AG08395 (cell line): ENCODE measurements at regions not wholly inside any gene's neighbourhood (a gene's known extent, or its start where the extent isn't known, plus 50 kb on each side); places are given as distances from the start of the nearest gene placed in this dataset.

Experiments
- DNase-seq: peaks from one replicate; pipeline ENCODE4 v3.0.0; 2012; ENCODE audit warnings: mixed read lengths, low spot score

DNA sequence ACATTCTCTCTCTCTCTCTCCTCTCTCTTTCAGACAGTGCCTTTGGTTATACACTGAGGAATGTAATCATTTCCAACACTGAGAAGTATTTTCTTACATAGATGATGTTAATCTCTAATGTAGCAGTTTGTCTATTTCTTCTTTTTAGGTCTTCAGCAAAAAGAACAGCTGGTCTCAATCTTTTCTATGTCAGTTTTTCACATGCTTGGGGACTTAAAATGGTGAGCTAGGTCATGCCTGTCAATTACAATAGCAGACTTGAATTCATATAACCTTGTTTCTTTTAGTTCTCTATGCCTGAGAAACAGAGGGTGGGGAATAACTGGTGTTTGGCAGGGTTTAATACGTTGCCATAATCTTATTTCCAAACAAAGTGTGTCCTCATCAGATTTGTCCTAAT is 786.2 kb downstream of the SQOR start:
- no peak for DNase-seq

GRCh38 chr15:46441294-46442062 is 806.6 kb downstream of the SQOR start:
- peak; percentile 71 for DNase-seq

DNA sequence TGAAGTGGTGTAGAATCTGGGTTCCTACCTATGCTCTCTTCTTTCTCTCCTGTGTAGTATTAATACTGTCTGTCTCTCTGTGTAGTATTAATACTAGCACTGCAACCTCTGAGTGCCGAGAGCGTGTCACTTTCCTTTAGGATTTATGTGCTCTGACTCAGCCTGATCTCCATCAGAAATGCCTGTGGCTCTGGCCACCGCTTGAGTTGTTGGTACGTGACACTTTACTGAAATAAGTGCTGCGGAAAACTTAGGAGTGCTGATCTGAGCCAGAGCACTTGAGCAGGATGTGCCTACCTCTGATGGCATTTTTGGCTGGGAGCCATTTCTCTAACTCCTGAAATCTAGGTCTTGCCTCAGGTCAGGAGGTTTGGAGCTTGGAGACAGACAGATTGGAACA is 807.4 kb downstream of the SQOR start:
- DNase-seq = peak; percentile 49

GRCh38 chr15:46442901-46443590 is 808.2 kb downstream of the SQOR start:
- peak; percentile 61 for DNase-seq

GRCh38 chr15:46450112-46450809 is 815.4 kb downstream of the SQOR start:
- no peak for DNase-seq

DNA sequence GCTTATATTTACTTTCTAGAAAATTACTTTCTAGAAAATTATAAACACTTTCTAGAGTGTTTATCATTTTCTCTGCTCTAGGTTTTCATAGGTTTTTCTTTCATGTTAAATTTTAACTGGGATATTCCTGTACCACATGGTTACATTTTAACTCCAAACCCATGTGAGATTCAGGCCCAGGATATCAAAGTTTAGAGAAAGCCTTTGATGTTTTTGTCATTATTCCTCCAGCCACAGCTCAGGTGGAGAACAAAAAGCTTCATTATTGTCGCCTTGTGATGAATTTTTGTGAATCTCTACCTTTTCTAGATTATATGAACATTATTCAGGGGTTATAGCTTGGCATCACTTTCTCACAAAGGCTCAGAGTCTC is 816.0 kb downstream of the SQOR start:
- DNase-seq = no peak

GRCh38 chr15:46452297-46452820 is 817.5 kb downstream of the SQOR start:
- no peak for DNase-seq

GRCh38 chr15:46456456-46456855 is 821.6 kb downstream of the SQOR start:
- no peak for DNase-seq

GRCh38 chr15:46460431-46461094 is 825.7 kb downstream of the SQOR start:
- DNase-seq = no peak

DNA sequence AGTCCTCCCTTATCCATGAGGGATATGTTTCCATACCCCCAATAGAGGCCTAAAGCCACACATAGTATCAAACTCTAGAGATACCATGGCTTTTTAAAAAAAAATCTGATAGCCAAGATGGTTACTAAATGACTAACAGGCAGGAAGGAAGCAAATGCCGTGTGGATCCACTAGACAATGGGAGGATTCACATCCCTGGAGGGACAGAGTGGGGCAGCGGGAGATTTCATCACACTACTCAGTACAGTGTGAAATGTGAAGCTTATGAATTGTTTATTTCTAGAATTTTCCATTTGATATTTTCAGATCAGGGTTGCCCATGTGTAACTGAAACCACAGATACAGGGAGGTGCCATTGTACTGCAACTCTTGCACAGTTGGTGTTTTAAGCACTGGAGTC is 826.6 kb downstream of the SQOR start:
- peak; percentile 38 for DNase-seq

DNA sequence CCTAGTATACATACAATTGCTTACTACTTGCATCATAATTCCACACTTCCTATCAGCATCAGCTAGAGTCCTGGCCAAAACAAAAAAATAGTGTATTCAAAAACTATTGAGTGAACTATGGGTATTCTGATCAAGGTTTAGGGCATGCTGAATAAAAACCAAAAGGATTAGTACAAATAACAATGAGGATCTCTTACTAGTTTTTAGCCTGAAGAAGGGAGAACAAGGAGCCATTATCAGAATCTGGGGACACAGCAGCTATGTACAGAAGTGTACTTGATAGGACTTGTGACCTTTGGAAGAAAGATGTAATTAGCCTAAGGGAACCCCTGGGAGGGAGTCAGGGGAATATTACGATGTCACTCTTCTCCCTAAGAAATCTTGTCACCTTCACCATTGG is 832.2 kb downstream of the SQOR start:
- no peak for DNase-seq

DNA sequence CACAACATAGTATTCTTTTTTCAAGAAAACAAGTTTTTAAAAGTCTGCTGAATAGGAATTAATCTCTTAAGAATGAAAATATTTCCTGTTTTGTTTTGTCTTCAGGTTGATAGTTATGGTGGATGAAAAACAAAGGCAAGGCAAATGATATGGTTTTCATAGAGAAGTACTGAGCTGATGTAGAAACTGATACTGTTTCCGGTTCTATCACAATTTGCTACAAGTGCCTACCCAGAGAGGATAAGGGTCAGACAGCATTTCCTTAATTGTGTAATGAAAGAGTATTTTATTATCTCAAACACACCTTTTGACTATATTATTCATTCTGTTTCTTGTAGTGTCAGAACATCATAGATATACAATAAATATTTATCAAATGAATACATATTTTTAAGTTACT is 836.3 kb downstream of the SQOR start:
- DNase-seq = no peak

DNA sequence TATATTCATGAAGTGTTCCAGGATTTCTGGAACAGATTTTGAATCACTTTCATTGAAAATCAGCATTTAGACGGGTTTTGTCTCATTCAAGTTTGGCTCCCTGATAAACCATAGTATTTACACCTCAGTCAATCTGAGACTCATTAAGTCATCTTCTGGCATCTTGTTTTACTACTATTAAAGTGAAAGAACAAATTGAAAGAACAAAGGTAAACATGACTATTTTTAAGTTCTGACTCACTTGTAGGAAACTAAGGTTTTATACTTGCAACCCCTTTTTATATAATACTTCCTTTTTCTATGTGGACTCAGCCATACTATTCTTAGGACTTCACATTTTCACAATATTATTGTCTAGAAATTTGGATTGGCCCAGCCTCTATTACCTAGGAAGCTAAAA is 854.4 kb downstream of the SQOR start:
- DNase-seq = no peak

DNA sequence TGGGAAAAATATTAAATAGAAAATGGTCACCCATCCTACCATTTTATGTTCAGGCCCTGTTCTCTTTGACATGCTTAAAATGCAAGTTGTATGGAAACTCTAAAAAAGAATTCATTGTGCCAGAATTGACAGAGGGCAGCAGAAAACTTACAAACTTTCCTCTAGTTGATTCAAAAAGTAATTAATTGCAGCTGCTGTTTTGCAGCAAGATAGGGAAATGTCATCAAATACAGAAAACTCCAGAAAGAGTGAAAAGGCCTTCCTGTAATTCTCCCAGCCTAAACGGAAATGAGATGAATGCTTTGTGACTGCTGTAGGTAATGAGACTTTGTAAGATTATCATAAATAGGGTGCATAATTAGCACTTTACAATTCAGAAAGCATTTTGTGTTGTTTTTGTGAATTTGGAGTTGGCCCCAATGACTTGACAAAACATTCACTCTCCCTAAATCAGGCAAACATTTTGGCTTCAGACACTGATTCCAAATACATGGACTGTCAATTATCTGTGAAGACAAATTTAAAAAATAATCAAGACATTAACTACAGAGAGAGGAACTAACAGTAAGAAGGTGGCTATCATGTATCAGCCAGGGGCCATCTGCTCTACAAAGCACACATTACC is 861.8 kb downstream of the SQOR start:
- no peak for DNase-seq

GRCh38 chr15:46502667-46503066 is 867.8 kb downstream of the SQOR start:
- DNase-seq = peak; percentile 2

- DNase-seq = no peak
Measured at GRCh38 chr15:46518381-46518780, 883.6 kb downstream of the SQOR start.

GRCh38 chr15:46523701-46524100 is 888.9 kb downstream of the SQOR start:
- DNase-seq = no peak

DNA sequence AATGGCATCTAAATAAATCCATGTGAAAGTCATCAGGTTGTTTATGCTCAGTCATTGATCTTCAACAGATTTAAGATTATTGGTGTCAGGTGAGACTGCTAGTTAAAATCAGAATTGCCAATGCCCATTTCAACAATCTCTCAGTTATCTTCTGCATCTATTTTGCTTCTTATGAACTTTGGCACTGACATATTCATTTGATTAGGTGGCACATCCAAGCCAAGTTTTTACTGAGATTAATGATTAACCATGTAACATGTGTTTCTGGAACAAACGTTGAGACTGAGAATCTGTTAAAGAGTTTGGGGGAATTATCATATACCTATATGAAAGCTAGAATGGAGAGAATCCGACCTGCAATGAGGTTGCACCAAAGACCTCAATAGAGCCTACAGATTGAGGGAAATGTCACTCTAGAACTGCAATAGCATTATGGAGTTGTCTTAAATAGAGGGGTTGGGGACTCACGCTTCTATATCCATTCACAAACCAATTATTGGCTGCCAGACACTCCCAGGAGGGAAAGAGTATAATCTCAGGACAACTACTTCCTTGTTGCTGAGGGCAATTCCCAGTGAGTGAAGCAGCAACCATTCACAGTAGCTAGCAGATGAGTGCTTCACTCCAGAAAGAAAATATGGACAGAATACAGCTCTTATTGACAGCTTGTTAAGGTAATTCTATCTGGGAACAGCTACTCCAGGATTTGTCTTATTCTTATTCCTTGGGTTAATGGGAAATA is 891.3 kb downstream of the SQOR start:
- DNase-seq = no peak

GRCh38 chr15:46526726-46527110 is 891.9 kb downstream of the SQOR start:
- DNase-seq = no peak

DNA sequence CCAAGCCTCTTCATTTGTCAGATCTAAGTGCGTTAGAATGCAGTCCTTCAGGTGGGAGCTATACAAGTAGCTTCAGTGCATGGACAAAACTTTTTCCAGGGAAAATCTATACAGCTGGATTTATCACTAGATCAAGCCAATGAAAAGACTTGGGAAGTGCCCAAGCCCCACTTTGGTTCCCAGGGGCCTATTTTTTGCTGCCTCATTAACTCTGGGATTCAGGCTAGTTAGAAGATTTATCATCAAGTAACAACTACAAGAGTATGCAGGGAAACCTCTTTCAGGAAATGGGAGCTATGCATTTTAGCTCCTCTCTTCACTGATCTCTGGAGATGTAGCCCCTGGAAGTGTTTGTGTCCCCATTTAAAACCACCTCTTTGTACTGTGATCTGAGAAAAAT is 908.8 kb downstream of the SQOR start:
- no peak for DNase-seq

- no peak for DNase-seq
Measured at GRCh38 chr15:46548989-46549388, 914.2 kb downstream of the SQOR start.
